ENCODE measurements at regions not wholly inside any gene's neighbourhood (a gene's known extent, or its start where the extent isn't known, plus 50 kb on each side); places are given as distances from the start of the nearest gene placed in this dataset.
"Not testable (repeated sequence)": the region's sequence is repeated elsewhere in the genome, so short reads cannot be mapped to it uniquely, and the experiment has no call there.

GRCh38 chr5:117559005-117559844 is 984.6 kb upstream of the SEMA6A start:
- DNase-seq (ENCODE audit: low read depth) = no peak
- H3K4me3 ChIP-seq (ENCODE audit: low read depth, low read length) = no peak overlapping the region

GRCh38 chr5:117551236-117551635 is 976.6 kb upstream of the SEMA6A start:
- H3K4me3 ChIP-seq (ENCODE audit: low read depth, low read length) = no peak overlapping the region
- no peak for TF ChIP-seq CTCF (IDR thresholded peaks at IDR 0.05; ENCODE audit: insufficient read depth, low read length, poor library complexity, severe bottlenecking)
- no peak for DNase-seq (ENCODE audit: low read depth)
- H3K36me3 ChIP-seq (ENCODE audit: control insufficient read depth, insufficient read depth, low read length) = no peaks in the 10 kb centered on the region
- H3K27me3 ChIP-seq (ENCODE audit: control insufficient read depth, insufficient read depth, low read length) = no peaks in the 10 kb centered on the region

More at GRCh38 chr5:117559005-117559844, 984.6 kb upstream of the SEMA6A start:
- no peak for TF ChIP-seq CTCF (IDR thresholded peaks at IDR 0.05; ENCODE audit: insufficient read depth, low read length, poor library complexity, severe bottlenecking)
- H3K36me3 ChIP-seq (ENCODE audit: control insufficient read depth, insufficient read depth, low read length) = no peaks in the 10 kb centered on the region
- no peaks in the 10 kb centered on the region for H3K27me3 ChIP-seq (ENCODE audit: control insufficient read depth, insufficient read depth, low read length)

GRCh38 chr5:117547192-117547591 is 972.6 kb upstream of the SEMA6A start:
- DNase-seq (ENCODE audit: low read depth) = no peak
- TF ChIP-seq CTCF (IDR thresholded peaks at IDR 0.05; ENCODE audit: insufficient read depth, low read length, poor library complexity, severe bottlenecking) = no peak
- no peaks in the 10 kb centered on the region for H3K27me3 ChIP-seq (ENCODE audit: control insufficient read depth, insufficient read depth, low read length)

GRCh38 chr5:117539692-117540091 is 965.1 kb upstream of the SEMA6A start:
- H3K4me3 ChIP-seq (ENCODE audit: low read depth, low read length) = no peak overlapping the region
- no peak for TF ChIP-seq CTCF (IDR thresholded peaks at IDR 0.05; ENCODE audit: insufficient read depth, low read length, poor library complexity, severe bottlenecking)
- no peaks in the 10 kb centered on the region for H3K36me3 ChIP-seq (ENCODE audit: control insufficient read depth, insufficient read depth, low read length)
- no peak for DNase-seq (ENCODE audit: low read depth)
- no peaks in the 10 kb centered on the region for H3K27me3 ChIP-seq (ENCODE audit: control insufficient read depth, insufficient read depth, low read length)

More at GRCh38 chr5:117547192-117547591, 972.6 kb upstream of the SEMA6A start:
- H3K36me3 ChIP-seq (ENCODE audit: control insufficient read depth, insufficient read depth, low read length) = no peaks in the 10 kb centered on the region
- H3K4me3 ChIP-seq (ENCODE audit: low read depth, low read length) = no peak overlapping the region

- no peaks in the 10 kb centered on the region for H3K36me3 ChIP-seq (ENCODE audit: control insufficient read depth, insufficient read depth, low read length)
- no peak overlapping the region for H3K4me3 ChIP-seq (ENCODE audit: low read depth, low read length)
- H3K27me3 ChIP-seq (ENCODE audit: control insufficient read depth, insufficient read depth, low read length) = no peaks in the 10 kb centered on the region
- no peak for DNase-seq (ENCODE audit: low read depth)
- no peak for TF ChIP-seq CTCF (IDR thresholded peaks at IDR 0.05; ENCODE audit: insufficient read depth, low read length, poor library complexity, severe bottlenecking)
Measured at GRCh38 chr5:117533792-117534191, 959.2 kb upstream of the SEMA6A start.

GRCh38 chr5:117533051-117533670 is 958.5 kb upstream of the SEMA6A start:
- not testable (repeated sequence) for H3K4me3 ChIP-seq (ENCODE audit: low read depth, low read length); DNase-seq (ENCODE audit: low read depth); H3K36me3 ChIP-seq (ENCODE audit: control insufficient read depth, insufficient read depth, low read length); H3K27me3 ChIP-seq (ENCODE audit: control insufficient read depth, insufficient read depth, low read length)

Data from kidney epithelial cell (primary cell).